OCI-LY3 (cell line): ENCODE measurements at regions not wholly inside any gene's neighbourhood (a gene's known extent, or its start where the extent isn't known, plus 50 kb on each side); places are given as distances from the start of the nearest gene placed in this dataset.

Source experiments
- EZH2phosphoT487 ChIP-seq: fragments of 200-600 bp; shearing (Covaris generic); IDR thresholded peaks from 2 replicates; pipeline ENCODE4 v1.6.1; 2018; ENCODE audit warnings: antibody characterized with exemption, mixed run types, low read depth
- TF ChIP-seq, protein P1 (sequence below): fragments of 200-600, 300-600 bp; sonication (generic); IDR thresholded peaks from 2 replicates; pipeline ENCODE4 v1.5.1; 2014; ENCODE audit warnings: antibody characterized with exemption, low read length, low read depth

DNA sequence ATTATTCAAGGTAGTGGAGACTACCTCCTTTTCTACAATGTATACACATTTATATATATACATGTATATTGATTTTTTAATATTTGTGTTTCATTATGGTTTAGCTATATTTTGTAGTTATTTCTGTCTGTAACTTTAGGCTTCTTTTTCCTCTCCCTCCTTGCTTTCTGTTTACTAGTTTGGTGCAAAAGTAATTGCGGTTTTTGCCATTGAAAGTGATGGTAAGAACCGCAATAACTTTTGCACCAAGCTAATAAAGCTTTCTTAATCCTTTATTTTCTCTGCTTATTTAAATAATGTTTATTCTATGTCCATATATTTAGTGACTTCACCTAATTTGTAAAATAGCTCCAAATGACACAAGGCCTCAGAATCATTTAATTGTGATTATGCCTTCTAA, 195.3 kb upstream of the PLSCR5 start:
- TF ChIP-seq, protein P1, sequence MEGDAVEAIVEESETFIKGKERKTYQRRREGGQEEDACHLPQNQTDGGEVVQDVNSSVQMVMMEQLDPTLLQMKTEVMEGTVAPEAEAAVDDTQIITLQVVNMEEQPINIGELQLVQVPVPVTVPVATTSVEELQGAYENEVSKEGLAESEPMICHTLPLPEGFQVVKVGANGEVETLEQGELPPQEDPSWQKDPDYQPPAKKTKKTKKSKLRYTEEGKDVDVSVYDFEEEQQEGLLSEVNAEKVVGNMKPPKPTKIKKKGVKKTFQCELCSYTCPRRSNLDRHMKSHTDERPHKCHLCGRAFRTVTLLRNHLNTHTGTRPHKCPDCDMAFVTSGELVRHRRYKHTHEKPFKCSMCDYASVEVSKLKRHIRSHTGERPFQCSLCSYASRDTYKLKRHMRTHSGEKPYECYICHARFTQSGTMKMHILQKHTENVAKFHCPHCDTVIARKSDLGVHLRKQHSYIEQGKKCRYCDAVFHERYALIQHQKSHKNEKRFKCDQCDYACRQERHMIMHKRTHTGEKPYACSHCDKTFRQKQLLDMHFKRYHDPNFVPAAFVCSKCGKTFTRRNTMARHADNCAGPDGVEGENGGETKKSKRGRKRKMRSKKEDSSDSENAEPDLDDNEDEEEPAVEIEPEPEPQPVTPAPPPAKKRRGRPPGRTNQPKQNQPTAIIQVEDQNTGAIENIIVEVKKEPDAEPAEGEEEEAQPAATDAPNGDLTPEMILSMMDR: no peak
- no peak for TF ChIP-seq EZH2phosphoT487
